Posterior vena cava (tissue), 2 donors: ENCODE measurements at regions not wholly inside any gene's neighbourhood (a gene's known extent, or its start where the extent isn't known, plus 50 kb on each side); places are given as distances from the start of the nearest gene placed in this dataset.

Source experiments
- DNase-seq: peaks from one replicate; pipeline ENCODE4 v3.0.0-alpha.2; 2020; ENCODE audit warnings: low spot score
- intact Hi-C, 2 donors: fragments of 100-400 bp; cut with DNase I; formaldehyde crosslinking; loops; one replicate each; pipeline versions ENCODE4 v1.14.1 to v1.14.2; 2022 to 2023
- donor health status: DM: yes; HTN: yes; CAD: no.
- donor health status: DM: yes; HTN: yes; CAD: no.

- intact Hi-C loops = loop anchor here in 1 of 2 donors (10.0 kb wide), 1 partner anchor 167 kb away; no protein-coding TSS in a partner anchor
Observed at GRCh38 chr5:148937830-148938521, 111.6 kb downstream of the ADRB2 start.

GRCh38 chr5:148938522-148938882, 112.1 kb downstream of the ADRB2 start:
- intact Hi-C loops = loop anchor here in 1 of 2 donors (10.0 kb wide), 1 partner anchor 166 kb away; no protein-coding TSS in a partner anchor
- DNase-seq = no peak

More at GRCh38 chr5:148937830-148938521, 111.6 kb downstream of the ADRB2 start:
- no peak for DNase-seq

GRCh38 chr5:148939676-148940075, 113.3 kb downstream of the ADRB2 start:
- intact Hi-C loops = loop anchor here in 1 of 2 donors (10.0 kb wide), 1 partner anchor 165 kb away; no protein-coding TSS in a partner anchor

GRCh38 chr5:148941810-148942209, 115.4 kb downstream of the ADRB2 start:
- intact Hi-C loops = no loop called here

More at GRCh38 chr5:148939676-148940075, 113.3 kb downstream of the ADRB2 start:
- no peak for DNase-seq

GRCh38 chr5:148949841-148950470, 112.9 kb downstream of the SH3TC2 start:
- DNase-seq = no peak
- intact Hi-C loops = no loop called here

More at GRCh38 chr5:148941810-148942209, 115.4 kb downstream of the ADRB2 start:
- DNase-seq = no peak

- intact Hi-C loops = no loop called here
- no peak for DNase-seq
Observed at GRCh38 chr5:148950471-148950863, 112.4 kb downstream of the SH3TC2 start.

- no peak for DNase-seq
- intact Hi-C loops = no loop called here
Observed at GRCh38 chr5:148950892-148951291, 112.0 kb downstream of the SH3TC2 start.

- intact Hi-C loops = no loop called here
- DNase-seq = no peak
Observed at GRCh38 chr5:148951612-148952011, 111.2 kb downstream of the SH3TC2 start.

GRCh38 chr5:148952097-148952867, 110.6 kb downstream of the SH3TC2 start:
- intact Hi-C loops = no loop called here

GRCh38 chr5:148953711-148954110, 109.2 kb downstream of the SH3TC2 start:
- intact Hi-C loops = no loop called here
- DNase-seq = no peak

More at GRCh38 chr5:148952097-148952867, 110.6 kb downstream of the SH3TC2 start:
- no peak for DNase-seq
